HL-60 (cell line): ENCODE measurements at regions not wholly inside any gene's neighbourhood (a gene's known extent, or its start where the extent isn't known, plus 50 kb on each side); places are given as distances from the start of the nearest gene placed in this dataset.

Source experiments
- GABPA ChIP-seq: IDR thresholded peaks from 2 replicates; pipeline ENCODE4 v1.6.1; 2012; ENCODE audit warnings: low read depth
- POLR2AphosphoS5 ChIP-seq: IDR thresholded peaks from 2 replicates; pipeline ENCODE4 v1.6.1; 2012; ENCODE audit warnings: low read depth
- SPI1 ChIP-seq: IDR thresholded peaks from 2 replicates; pipeline ENCODE4 v1.6.1; 2012; ENCODE audit warnings: low read depth, mild to moderate bottlenecking, borderline replicate concordance
- TF ChIP-seq, protein P1 (sequence below): IDR thresholded peaks from one replicate; pipeline ENCODE4 v1.5.1; 2011; ENCODE audit warnings: low read length, control low read depth, inconsistent platforms; ENCODE audit not compliant: insufficient read depth
- TF ChIP-seq, protein P2 (sequence below): IDR thresholded peaks from 2 replicates; pipeline ENCODE4 v1.6.1; 2012; ENCODE audit warnings: low read depth; ENCODE audit not compliant: insufficient replicate concordance

DNA sequence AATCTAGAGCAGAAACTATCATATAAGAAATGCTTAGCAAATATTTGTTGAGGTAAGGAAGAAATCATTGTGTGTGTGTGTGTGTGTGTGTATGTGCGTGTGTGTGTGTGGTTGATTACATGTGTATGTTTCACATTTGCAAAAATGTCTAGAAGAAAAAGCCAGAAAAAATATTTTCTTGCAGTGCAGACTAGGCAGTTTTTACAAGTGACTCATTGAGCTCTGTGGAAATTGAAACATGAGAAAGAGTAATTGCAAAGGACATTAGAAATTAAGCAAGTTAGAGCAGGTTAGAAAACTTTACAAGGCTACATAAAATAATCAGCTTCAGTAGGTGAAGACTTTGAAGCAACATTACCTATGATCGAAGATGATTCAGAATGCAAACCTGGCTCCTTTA, 669.0 kb upstream of the EYS start:
- TF ChIP-seq, protein P1, sequence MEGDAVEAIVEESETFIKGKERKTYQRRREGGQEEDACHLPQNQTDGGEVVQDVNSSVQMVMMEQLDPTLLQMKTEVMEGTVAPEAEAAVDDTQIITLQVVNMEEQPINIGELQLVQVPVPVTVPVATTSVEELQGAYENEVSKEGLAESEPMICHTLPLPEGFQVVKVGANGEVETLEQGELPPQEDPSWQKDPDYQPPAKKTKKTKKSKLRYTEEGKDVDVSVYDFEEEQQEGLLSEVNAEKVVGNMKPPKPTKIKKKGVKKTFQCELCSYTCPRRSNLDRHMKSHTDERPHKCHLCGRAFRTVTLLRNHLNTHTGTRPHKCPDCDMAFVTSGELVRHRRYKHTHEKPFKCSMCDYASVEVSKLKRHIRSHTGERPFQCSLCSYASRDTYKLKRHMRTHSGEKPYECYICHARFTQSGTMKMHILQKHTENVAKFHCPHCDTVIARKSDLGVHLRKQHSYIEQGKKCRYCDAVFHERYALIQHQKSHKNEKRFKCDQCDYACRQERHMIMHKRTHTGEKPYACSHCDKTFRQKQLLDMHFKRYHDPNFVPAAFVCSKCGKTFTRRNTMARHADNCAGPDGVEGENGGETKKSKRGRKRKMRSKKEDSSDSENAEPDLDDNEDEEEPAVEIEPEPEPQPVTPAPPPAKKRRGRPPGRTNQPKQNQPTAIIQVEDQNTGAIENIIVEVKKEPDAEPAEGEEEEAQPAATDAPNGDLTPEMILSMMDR: no peak
- TF ChIP-seq POLR2AphosphoS5: no peak
- no peak for TF ChIP-seq GABPA
- TF ChIP-seq SPI1: no peak
- TF ChIP-seq, protein P2, sequence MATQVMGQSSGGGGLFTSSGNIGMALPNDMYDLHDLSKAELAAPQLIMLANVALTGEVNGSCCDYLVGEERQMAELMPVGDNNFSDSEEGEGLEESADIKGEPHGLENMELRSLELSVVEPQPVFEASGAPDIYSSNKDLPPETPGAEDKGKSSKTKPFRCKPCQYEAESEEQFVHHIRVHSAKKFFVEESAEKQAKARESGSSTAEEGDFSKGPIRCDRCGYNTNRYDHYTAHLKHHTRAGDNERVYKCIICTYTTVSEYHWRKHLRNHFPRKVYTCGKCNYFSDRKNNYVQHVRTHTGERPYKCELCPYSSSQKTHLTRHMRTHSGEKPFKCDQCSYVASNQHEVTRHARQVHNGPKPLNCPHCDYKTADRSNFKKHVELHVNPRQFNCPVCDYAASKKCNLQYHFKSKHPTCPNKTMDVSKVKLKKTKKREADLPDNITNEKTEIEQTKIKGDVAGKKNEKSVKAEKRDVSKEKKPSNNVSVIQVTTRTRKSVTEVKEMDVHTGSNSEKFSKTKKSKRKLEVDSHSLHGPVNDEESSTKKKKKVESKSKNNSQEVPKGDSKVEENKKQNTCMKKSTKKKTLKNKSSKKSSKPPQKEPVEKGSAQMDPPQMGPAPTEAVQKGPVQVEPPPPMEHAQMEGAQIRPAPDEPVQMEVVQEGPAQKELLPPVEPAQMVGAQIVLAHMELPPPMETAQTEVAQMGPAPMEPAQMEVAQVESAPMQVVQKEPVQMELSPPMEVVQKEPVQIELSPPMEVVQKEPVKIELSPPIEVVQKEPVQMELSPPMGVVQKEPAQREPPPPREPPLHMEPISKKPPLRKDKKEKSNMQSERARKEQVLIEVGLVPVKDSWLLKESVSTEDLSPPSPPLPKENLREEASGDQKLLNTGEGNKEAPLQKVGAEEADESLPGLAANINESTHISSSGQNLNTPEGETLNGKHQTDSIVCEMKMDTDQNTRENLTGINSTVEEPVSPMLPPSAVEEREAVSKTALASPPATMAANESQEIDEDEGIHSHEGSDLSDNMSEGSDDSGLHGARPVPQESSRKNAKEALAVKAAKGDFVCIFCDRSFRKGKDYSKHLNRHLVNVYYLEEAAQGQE: no peak
